MM.1S (cell line): ENCODE measurements at regions not wholly inside any gene's neighbourhood (a gene's known extent, or its start where the extent isn't known, plus 50 kb on each side); places are given as distances from the start of the nearest gene placed in this dataset.

ENCODE experiments used
- EZH2 ChIP-seq: fragments of 300-600 bp; sonication (generic); optimal IDR thresholded peaks from 2 replicates; pipeline ENCODE3; 2017; ENCODE audit warnings: low read depth, mild to moderate bottlenecking, antibody characterized with exemption, low read length, mixed read lengths
- TF ChIP-seq, protein P1 (sequence below): fragments of 300-600 bp; sonication (generic); IDR thresholded peaks from 2 replicates; pipeline ENCODE4 v1.5.1; 2016; ENCODE audit warnings: antibody characterized with exemption, low read length, mixed read lengths

DNA sequence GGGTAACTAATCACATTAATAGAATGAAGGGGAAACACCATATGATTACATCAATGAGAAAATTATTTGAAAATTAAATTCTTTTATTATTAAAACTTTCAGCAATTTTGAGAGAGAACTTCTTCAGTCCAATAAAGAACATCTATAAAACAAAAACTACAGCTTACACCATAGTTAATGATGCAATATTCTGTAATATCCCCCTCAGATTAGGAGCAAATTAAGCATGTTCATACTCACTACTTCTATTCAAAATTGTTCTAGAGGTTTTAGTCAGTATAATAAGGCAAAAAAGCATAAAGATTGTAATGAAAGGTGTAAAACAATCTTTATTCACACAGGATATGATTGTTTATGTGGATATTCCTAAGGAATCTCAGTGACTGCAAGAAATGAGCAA, 465.4 kb downstream of the CD109 start:
- TF ChIP-seq, protein P1, sequence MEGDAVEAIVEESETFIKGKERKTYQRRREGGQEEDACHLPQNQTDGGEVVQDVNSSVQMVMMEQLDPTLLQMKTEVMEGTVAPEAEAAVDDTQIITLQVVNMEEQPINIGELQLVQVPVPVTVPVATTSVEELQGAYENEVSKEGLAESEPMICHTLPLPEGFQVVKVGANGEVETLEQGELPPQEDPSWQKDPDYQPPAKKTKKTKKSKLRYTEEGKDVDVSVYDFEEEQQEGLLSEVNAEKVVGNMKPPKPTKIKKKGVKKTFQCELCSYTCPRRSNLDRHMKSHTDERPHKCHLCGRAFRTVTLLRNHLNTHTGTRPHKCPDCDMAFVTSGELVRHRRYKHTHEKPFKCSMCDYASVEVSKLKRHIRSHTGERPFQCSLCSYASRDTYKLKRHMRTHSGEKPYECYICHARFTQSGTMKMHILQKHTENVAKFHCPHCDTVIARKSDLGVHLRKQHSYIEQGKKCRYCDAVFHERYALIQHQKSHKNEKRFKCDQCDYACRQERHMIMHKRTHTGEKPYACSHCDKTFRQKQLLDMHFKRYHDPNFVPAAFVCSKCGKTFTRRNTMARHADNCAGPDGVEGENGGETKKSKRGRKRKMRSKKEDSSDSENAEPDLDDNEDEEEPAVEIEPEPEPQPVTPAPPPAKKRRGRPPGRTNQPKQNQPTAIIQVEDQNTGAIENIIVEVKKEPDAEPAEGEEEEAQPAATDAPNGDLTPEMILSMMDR = no peak
- no peak for TF ChIP-seq EZH2
